H1 (cell line): ENCODE measurements at regions not wholly inside any gene's neighbourhood (a gene's known extent, or its start where the extent isn't known, plus 50 kb on each side); places are given as distances from the start of the nearest gene placed in this dataset.

Experiments
- CTCF ChIA-PET: fragments of 300-600 bp; sonication (Branson Sonifier 250); formaldehyde crosslinking; loops from one replicate; lab custom pipeline; 2021; ENCODE audit not compliant: partially characterized antibody; lab: Charles Lee
- POLR2A ChIA-PET: fragments of 300-600 bp; sonication (Branson Sonifier 250); formaldehyde crosslinking; loops from one replicate; lab custom pipeline; 2021; ENCODE audit warnings: inconsistent platforms; ENCODE audit not compliant: partially characterized antibody; lab: Charles Lee
- DNase-seq, 2 experiments: peaks; one replicate each; pipeline versions ENCODE4 v3.0.0 to v3.0.0-alpha.2; 2010 to 2022; ENCODE audit warnings: low spot score in 2 of 2, low read depth in 1 of 2, mixed read lengths in 1 of 2
- FAIRE-seq: peaks from 2 replicates; lab custom pipeline; 2011; peaks lifted over from hg19 to GRCh38; lab: Jason Lieb, UNC
- H2AFZ ChIP-seq: 2 replicates; pipeline ENCODE4 v1.8.1; 2012; ENCODE audit warnings: low read length, inconsistent platforms
- H2AK5ac ChIP-seq: 2 replicates; pipeline ENCODE4 v1.6.1; 2013; ENCODE audit warnings: low read depth, low read length
- H2BK120ac ChIP-seq: replicated peaks from 2 replicates; pipeline ENCODE3; 2013; ENCODE audit warnings: low read depth, low read length, inconsistent platforms
- H2BK12ac ChIP-seq: 2 replicates; pipeline ENCODE4 v1.6.1; 2013; ENCODE audit warnings: low read depth, low read length
- H2BK15ac ChIP-seq: 2 replicates; pipeline ENCODE4 v1.6.1; 2013; ENCODE audit warnings: low read length
- H2BK20ac ChIP-seq: 2 replicates; pipeline ENCODE4 v1.6.1; 2013; ENCODE audit warnings: low read length
- H2BK5ac ChIP-seq: 2 replicates; pipeline ENCODE4 v1.6.1; 2013; ENCODE audit warnings: low read depth, low read length
- H3K14ac ChIP-seq: 2 replicates; pipeline ENCODE4 v1.6.1; 2013; ENCODE audit warnings: inconsistent platforms; ENCODE audit not compliant: insufficient read length
- H3K18ac ChIP-seq: 2 replicates; pipeline ENCODE4 v1.6.1; 2013; ENCODE audit warnings: low read length; ENCODE audit errors: extremely low read depth
- H3K23ac ChIP-seq: 2 replicates; pipeline ENCODE4 v1.6.1; 2013; ENCODE audit warnings: inconsistent platforms; ENCODE audit not compliant: insufficient read length
- H3K23me2 ChIP-seq: 2 replicates; pipeline ENCODE4 v1.6.1; 2013; ENCODE audit warnings: low read depth, low read length
- H3K27ac ChIP-seq: 2 replicates; pipeline ENCODE4 v1.6.1; 2011; ENCODE audit warnings: low read depth, low read length, inconsistent platforms
- H3K27me3 ChIP-seq, 4 experiments: replicated peaks in 1 of 4; 1 replicate in 1 of 4; 2 replicates in 3 of 4; pipeline versions ENCODE4 v1.6.1 to v1.8.1; 2011 to 2013; ENCODE audit warnings: low read length in 3 of 4, mild to moderate bottlenecking in 3 of 4, inconsistent platforms in 2 of 4, mixed read lengths in 2 of 4, moderate library complexity in 1 of 4; ENCODE audit not compliant: control insufficient read depth in 3 of 4, insufficient read depth in 3 of 4; ENCODE audit errors: extremely low read depth in 1 of 4
- H3K36me3 ChIP-seq, 4 experiments: 2 replicates each; pipeline versions ENCODE4 v1.6.1 to v1.8.1; 2011 to 2013; ENCODE audit warnings: mild to moderate bottlenecking in 4 of 4, low read length in 3 of 4, moderate library complexity in 2 of 4, control low read depth in 1 of 4, inconsistent platforms in 1 of 4; ENCODE audit not compliant: insufficient read depth in 4 of 4, control insufficient read depth in 2 of 4
- H3K4ac ChIP-seq: replicated peaks from 2 replicates; pipeline ENCODE3; 2013; ENCODE audit warnings: low read length, low read depth, mixed read lengths, inconsistent platforms; ENCODE audit not compliant: insufficient read length
- H3K4me1 ChIP-seq, 4 experiments: replicated peaks in 1 of 4; 1 replicate in 1 of 4; 2 replicates in 3 of 4; pipeline versions ENCODE4 v1.6.1 to v1.8.1; 2011 to 2013; ENCODE audit warnings: low read length in 3 of 4, inconsistent platforms in 2 of 4, mixed read lengths in 1 of 4; ENCODE audit not compliant: insufficient read depth in 4 of 4, control insufficient read depth in 3 of 4
- H3K4me2 ChIP-seq, 2 experiments: 2 replicates each; pipeline versions ENCODE4 v1.6.1 to v1.8.1; 2011 to 2013; ENCODE audit warnings: low read depth in 2 of 2, low read length in 2 of 2, control low read depth in 1 of 2, inconsistent platforms in 1 of 2, mild to moderate bottlenecking in 1 of 2; ENCODE audit not compliant: insufficient read depth in 1 of 2
- H3K4me3 ChIP-seq, 4 experiments: fragments of 200-600, 300-600 bp in 1 of 4; sonication (generic), shearing (Covaris generic), sonication (Bioruptor Twin) in 1 of 4; 2 replicates each; pipeline versions ENCODE4 v1.5.1 to v1.8.1; 2011 to 2016; ENCODE audit warnings: low read length in 4 of 4, low read depth in 3 of 4, control low read depth in 2 of 4, inconsistent platforms in 2 of 4, mild to moderate bottlenecking in 2 of 4, mixed read lengths in 1 of 4, moderate library complexity in 1 of 4; ENCODE audit not compliant: insufficient read depth in 2 of 4; ENCODE audit errors: extremely low read depth in 1 of 4
- H3K56ac ChIP-seq: replicated peaks from 2 replicates; pipeline ENCODE3; 2013; ENCODE audit warnings: low read depth, mild to moderate bottlenecking, mixed read lengths, low read length, inconsistent platforms; ENCODE audit not compliant: insufficient read length
- H3K79me1 ChIP-seq: 2 replicates; pipeline ENCODE4 v1.6.1; 2013; ENCODE audit warnings: low read depth, low read length, control low read depth
- H3K79me2 ChIP-seq, 2 experiments: 2 replicates each; pipeline versions ENCODE4 v1.6.1 to v1.8.1; 2012 to 2013; ENCODE audit warnings: low read length in 2 of 2, mild to moderate bottlenecking in 2 of 2, inconsistent platforms in 1 of 2; ENCODE audit not compliant: insufficient read depth in 2 of 2, control insufficient read depth in 1 of 2
- H3K9ac ChIP-seq, 4 experiments: replicated peaks in 1 of 4; 1 replicate in 1 of 4; 2 replicates in 3 of 4; pipeline versions ENCODE4 v1.6.1 to v1.8.1; 2011 to 2013; ENCODE audit warnings: low read depth in 3 of 4, low read length in 3 of 4, control low read depth in 2 of 4, mild to moderate bottlenecking in 2 of 4, moderate library complexity in 2 of 4, inconsistent platforms in 1 of 4; ENCODE audit errors: extremely low read depth in 1 of 4
- H3K9me3 ChIP-seq, 2 experiments: 2 replicates each; pipeline versions ENCODE4 v1.6.1 to v1.8.1; 2012 to 2013; ENCODE audit warnings: mild to moderate bottlenecking in 2 of 2, moderate library complexity in 2 of 2, control low read depth in 1 of 2, inconsistent platforms in 1 of 2, low read depth in 1 of 2, low read length in 1 of 2, mixed read lengths in 1 of 2; ENCODE audit not compliant: insufficient read depth in 2 of 2
- H4K20me1 ChIP-seq, 2 experiments: replicated peaks in 1 of 2; 2 replicates each; pipeline versions ENCODE3 to v1.8.1; 2011 to 2013; ENCODE audit warnings: inconsistent platforms in 2 of 2, low read length in 2 of 2, mild to moderate bottlenecking in 1 of 2; ENCODE audit not compliant: insufficient read depth in 2 of 2, control insufficient read depth in 1 of 2
- H4K5ac ChIP-seq: 2 replicates; pipeline ENCODE4 v1.6.1; 2013; ENCODE audit warnings: low read length, low read depth, mixed read lengths, inconsistent platforms; ENCODE audit not compliant: insufficient read length
- H4K8ac ChIP-seq: 2 replicates; pipeline ENCODE4 v1.8.0; 2013; ENCODE audit warnings: mild to moderate bottlenecking, moderate library complexity, low read length, inconsistent platforms; ENCODE audit not compliant: insufficient read depth; ENCODE audit errors: extremely low read depth
- H4K91ac ChIP-seq: replicated peaks from 2 replicates; pipeline ENCODE3; 2013; ENCODE audit warnings: low read length, mixed read lengths, inconsistent platforms; ENCODE audit not compliant: insufficient read length
- FOSL1 ChIP-seq: IDR thresholded peaks from 2 replicates; pipeline ENCODE4 v1.6.1; 2011; ENCODE audit warnings: mild to moderate bottlenecking, low read depth, low read length, moderate library complexity; ENCODE audit not compliant: insufficient read depth
- JUND ChIP-seq: IDR thresholded peaks from 2 replicates; pipeline ENCODE4 v1.6.1; 2011; ENCODE audit warnings: mild to moderate bottlenecking, improper control_type of control experiment, low read length
- SIN3A ChIP-seq, 2 experiments: IDR thresholded peaks in 1 of 2; conservative IDR thresholded peaks in 1 of 2; 2 replicates each; pipeline ENCODE4 v1.6.1; 2011 to 2012; ENCODE audit warnings: low read length in 2 of 2, improper control_type of control experiment in 1 of 2, low read depth in 1 of 2, mild to moderate bottlenecking in 1 of 2
- SIRT6 ChIP-seq: IDR thresholded peaks from one replicate; pipeline ENCODE4 v1.7.1; 2012; ENCODE audit warnings: low read length, inconsistent platforms
- SP1 ChIP-seq: IDR thresholded peaks from 2 replicates; pipeline ENCODE4 v1.6.1; 2011; ENCODE audit warnings: low read depth, low read length
- SUZ12 ChIP-seq: fragments of 200-600 bp; sonication (generic); IDR thresholded peaks from 2 replicates; pipeline ENCODE4 v1.6.1; 2012; ENCODE audit warnings: mild to moderate bottlenecking, inconsistent platforms, low read length, moderate library complexity, mixed read lengths
- TEAD4 ChIP-seq: IDR thresholded peaks from 2 replicates; pipeline ENCODE4 v1.6.1; 2012; ENCODE audit warnings: low read depth, low read length, inconsistent platforms, mixed read lengths
- WGBS, 2 experiments: shearing (Covaris generic) in 1 of 2; methylation state at CpG; one replicate each; pipeline versions ENCODE4 v1.1.6 to v1.1.7; 2013 to 2015; ENCODE audit warnings: low lambda C conversion rate in 2 of 2, mixed read lengths in 2 of 2, inconsistent platforms in 1 of 2, low coverage in 1 of 2, missing lambda C conversion rate in 1 of 2; ENCODE audit not compliant: insufficient replicate concordance in 2 of 2, insufficient coverage in 1 of 2, insufficient read length in 1 of 2; ENCODE audit errors: extremely low coverage in 1 of 2, missing lambda C conversion rate in 1 of 2; 5-methylcytosine and 5-hydroxymethylcytosine counted together

- Histone ChIP-seq H3K79me1 (no peaks in the 10 kb centered on the region), H3K4me3 (no peak overlapping the region), H3K4ac (no peak overlapping the region), H3K23me2 (no peaks in the 10 kb centered on the region), H3K4me2 (no peak overlapping the region), H3K4me1 (no peaks in the 10 kb centered on the region), H3K36me3 (no peaks in the 10 kb centered on the region), H3K14ac (no peak overlapping the region), H3K56ac (no peak overlapping the region), H3K27me3 (no peaks in the 10 kb centered on the region), H4K20me1 (no peaks in the 10 kb centered on the region), H3K18ac (no peak overlapping the region), H3K9ac (no peak overlapping the region), H2BK120ac (no peak overlapping the region), H3K27ac (no peak overlapping the region), H3K79me2 (no peaks in the 10 kb centered on the region), H2BK15ac (no peak overlapping the region), H2AFZ (no peak overlapping the region), H3K23ac (no peak overlapping the region), H4K5ac (no peak overlapping the region), H2BK12ac (no peak overlapping the region), H2BK5ac (no peak overlapping the region), H2AK5ac (no peak overlapping the region), H3K9me3 (no peaks in the 10 kb centered on the region), H2BK20ac (no peak overlapping the region), H4K91ac (no peak overlapping the region), H4K8ac (no peak overlapping the region)
- WGBS, 2 experiments = 84 to 100% methylated on average over 2 to 5 of the region's 6 CpGs
- DNase-seq (no peak), FAIRE-seq (no peak)
- ChIA-PET POLR2A (no interaction called here), CTCF (interaction anchor here (1.8 kb wide), 1 partner anchor 16 kb away, joined by 6 read pairs; no protein-coding TSS in a partner anchor)
- TF ChIP-seq TEAD4 (no peak), SP1 (no peak), JUND (no peak), SIN3A (conservative IDR thresholded peaks at IDR 0.05 in 1 of 2, IDR thresholded peaks at IDR 0.05 in 1 of 2; ENCODE audit: low read depth in 1 of 2, low read length in 2 of 2) (no peak), SUZ12 (no peak), SIRT6 (no peak), FOSL1 (no peak)
Measured at GRCh38 chr16:5815570-5816237, 718.1 kb upstream of the EEF2KMT start.
